LoVo (cell line): ENCODE measurements at regions not wholly inside any gene's neighbourhood (a gene's known extent, or its start where the extent isn't known, plus 50 kb on each side); places are given as distances from the start of the nearest gene placed in this dataset.

Experiments
- DNase-seq: peaks from one replicate; pipeline ENCODE4 v3.0.0-alpha.2; 2016; ENCODE audit warnings: low spot score

GRCh38 chr13:23488442-23488841, 54.9 kb upstream of the SACS start:
- no peak for DNase-seq

- DNase-seq = no peak
These were observed 62.8 kb upstream of the SACS start for GRCh38 chr13:23496255-23496654.

- no peak for DNase-seq
These were observed 63.7 kb upstream of the SACS start for GRCh38 chr13:23497191-23497590.

GRCh38 chr13:23500849-23501248, 67.3 kb upstream of the SACS start:
- DNase-seq = peak; percentile 42

GRCh38 chr13:23504180-23504579, 66.0 kb upstream of the TNFRSF19 start:
- DNase-seq = peak; percentile 38

- DNase-seq = no peak
These were observed 65.2 kb upstream of the TNFRSF19 start for GRCh38 chr13:23505007-23505406.

GRCh38 chr13:23506071-23506806, 64.0 kb upstream of the TNFRSF19 start:
- DNase-seq = no peak

GRCh38 chr13:23506807-23507291, 63.4 kb upstream of the TNFRSF19 start:
- no peak for DNase-seq

- DNase-seq = no peak
These were observed 60.2 kb upstream of the TNFRSF19 start for GRCh38 chr13:23509781-23510543.

- DNase-seq = no peak
These were observed 59.7 kb upstream of the TNFRSF19 start for GRCh38 chr13:23510544-23510916.

- DNase-seq = no peak
These were observed 59.1 kb upstream of the TNFRSF19 start for GRCh38 chr13:23510979-23511735.

GRCh38 chr13:23512762-23513395, 57.3 kb upstream of the TNFRSF19 start:
- DNase-seq = no peak

- no peak for DNase-seq
These were observed 56.8 kb upstream of the TNFRSF19 start for GRCh38 chr13:23513455-23513854.

GRCh38 chr13:23514076-23514475, 56.1 kb upstream of the TNFRSF19 start:
- DNase-seq = no peak

- no peak for DNase-seq
These were observed 55.1 kb upstream of the TNFRSF19 start for GRCh38 chr13:23515116-23515515.

- DNase-seq = no peak
These were observed 54.0 kb upstream of the TNFRSF19 start for GRCh38 chr13:23516190-23516589.

GRCh38 chr13:23516702-23517101, 53.5 kb upstream of the TNFRSF19 start:
- DNase-seq = no peak

- no peak for DNase-seq
These were observed 52.0 kb upstream of the TNFRSF19 start for GRCh38 chr13:23518231-23518630.
